GM10266 (cell line): ENCODE measurements at regions not wholly inside any gene's neighbourhood (a gene's known extent, or its start where the extent isn't known, plus 50 kb on each side); places are given as distances from the start of the nearest gene placed in this dataset.

Experiments used
- DNase-seq: peaks from one replicate; pipeline ENCODE4 v3.0.0; 2012; ENCODE audit errors: extremely low spot score
- TF ChIP-seq, protein P1 (sequence below): IDR thresholded peaks from 2 replicates; pipeline ENCODE4 v1.5.1; 2012; ENCODE audit warnings: mild to moderate bottlenecking, low read depth; ENCODE audit not compliant: control insufficient read depth, insufficient read depth; ENCODE audit errors: missing control alignments

- DNase-seq = no peak
- TF ChIP-seq, protein P1, sequence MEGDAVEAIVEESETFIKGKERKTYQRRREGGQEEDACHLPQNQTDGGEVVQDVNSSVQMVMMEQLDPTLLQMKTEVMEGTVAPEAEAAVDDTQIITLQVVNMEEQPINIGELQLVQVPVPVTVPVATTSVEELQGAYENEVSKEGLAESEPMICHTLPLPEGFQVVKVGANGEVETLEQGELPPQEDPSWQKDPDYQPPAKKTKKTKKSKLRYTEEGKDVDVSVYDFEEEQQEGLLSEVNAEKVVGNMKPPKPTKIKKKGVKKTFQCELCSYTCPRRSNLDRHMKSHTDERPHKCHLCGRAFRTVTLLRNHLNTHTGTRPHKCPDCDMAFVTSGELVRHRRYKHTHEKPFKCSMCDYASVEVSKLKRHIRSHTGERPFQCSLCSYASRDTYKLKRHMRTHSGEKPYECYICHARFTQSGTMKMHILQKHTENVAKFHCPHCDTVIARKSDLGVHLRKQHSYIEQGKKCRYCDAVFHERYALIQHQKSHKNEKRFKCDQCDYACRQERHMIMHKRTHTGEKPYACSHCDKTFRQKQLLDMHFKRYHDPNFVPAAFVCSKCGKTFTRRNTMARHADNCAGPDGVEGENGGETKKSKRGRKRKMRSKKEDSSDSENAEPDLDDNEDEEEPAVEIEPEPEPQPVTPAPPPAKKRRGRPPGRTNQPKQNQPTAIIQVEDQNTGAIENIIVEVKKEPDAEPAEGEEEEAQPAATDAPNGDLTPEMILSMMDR = no peak
Measured at GRCh38 chr3:117463276-117464115, 753.9 kb downstream of the TUSC7 start.

- TF ChIP-seq, protein P1 = no peak
- no peak for DNase-seq
Measured at GRCh38 chr3:117471831-117472230, 762.3 kb downstream of the TUSC7 start.

- no peak for DNase-seq
- TF ChIP-seq, protein P1 = no peak
Measured at GRCh38 chr3:117473981-117474538, 764.5 kb downstream of the TUSC7 start.

DNA sequence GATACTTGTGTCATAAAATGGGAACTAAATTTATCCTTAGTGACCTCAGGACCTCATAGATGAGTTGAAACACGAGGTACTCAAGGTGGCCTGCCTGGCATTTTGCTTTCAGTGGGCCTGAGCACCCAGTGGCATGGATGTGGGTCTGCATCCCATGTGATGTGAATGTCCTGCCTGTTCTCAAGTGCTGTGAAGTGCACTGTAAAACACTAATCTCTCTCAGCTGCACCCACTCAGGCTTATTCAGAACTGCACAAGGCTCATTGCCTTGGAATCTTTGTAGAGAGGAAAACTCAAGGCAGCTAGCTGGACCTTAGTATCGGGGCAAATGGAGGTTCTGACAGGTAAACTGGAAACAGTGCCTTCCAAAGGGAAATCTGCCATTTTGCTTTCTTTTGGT, 767.0 kb downstream of the TUSC7 start:
- no peak for DNase-seq
- TF ChIP-seq, protein P1 = no peak

GRCh38 chr3:117477214-117477755, 767.7 kb downstream of the TUSC7 start:
- no peak for DNase-seq
- TF ChIP-seq, protein P1 = no peak

- DNase-seq = no peak
- TF ChIP-seq, protein P1 = no peak
Measured at GRCh38 chr3:117479095-117479494, 769.5 kb downstream of the TUSC7 start.

DNA sequence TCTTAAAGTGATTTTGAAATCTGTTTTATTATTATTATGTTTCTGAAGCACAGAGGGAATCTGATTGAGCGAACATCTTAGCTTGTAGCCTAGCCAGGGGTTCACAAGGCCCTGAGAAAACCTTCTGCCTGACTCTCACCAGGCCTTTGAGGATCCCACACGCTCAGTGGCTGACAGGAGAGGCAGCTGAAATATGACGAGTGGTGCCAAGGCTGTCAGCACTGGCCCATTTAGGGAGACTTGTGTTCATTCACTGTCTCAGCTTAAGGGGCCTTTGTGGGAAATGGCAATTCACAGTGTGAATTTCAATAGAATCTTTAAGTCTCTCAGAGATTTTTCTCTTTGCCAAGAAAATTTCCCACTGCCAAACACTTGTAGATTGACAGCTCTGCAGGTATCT, 770.9 kb downstream of the TUSC7 start:
- DNase-seq = no peak
- TF ChIP-seq, protein P1 = no peak
